ENCODE measurements at regions not wholly inside any gene's neighbourhood (a gene's known extent, or its start where the extent isn't known, plus 50 kb on each side); places are given as distances from the start of the nearest gene placed in this dataset.

DNA sequence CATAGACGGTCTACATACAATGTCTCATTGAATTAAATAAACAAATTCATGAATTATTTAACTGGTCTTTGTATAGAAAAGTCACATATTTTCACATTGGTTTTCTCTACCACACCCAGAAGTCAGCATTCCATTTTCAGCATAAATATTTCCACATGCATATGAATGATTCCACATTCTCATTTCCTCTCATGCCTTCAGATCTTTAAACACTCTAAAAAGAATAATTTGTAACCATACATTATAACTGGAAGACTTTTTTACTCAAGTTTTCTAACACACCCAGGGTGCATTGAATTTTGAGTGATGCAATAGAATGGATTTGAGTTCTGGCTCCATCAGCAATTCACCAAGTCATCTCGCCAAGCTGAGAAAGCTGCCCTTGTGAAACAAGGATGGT is 501.8 kb upstream of the TENM4 start:
- TF ChIP-seq RAD21 (IDR thresholded peaks at IDR 0.05; ENCODE audit: low read depth) (no peak), TAF1 (IDR thresholded peaks at IDR 0.05; ENCODE audit: low read depth) (no peak), YY1 (IDR thresholded peaks at IDR 0.05; ENCODE audit: low read depth) (no peak), EP300 (IDR thresholded peaks at IDR 0.05; ENCODE audit: borderline replicate concordance) (no peak), FOXM1 (IDR thresholded peaks at IDR 0.05; ENCODE audit: borderline replicate concordance, low read depth) (no peak), CREB1 (IDR thresholded peaks at IDR 0.05; ENCODE audit: low read depth) (no peak), EGR1 (IDR thresholded peaks at IDR 0.05) (no peak), NFIC (IDR thresholded peaks at IDR 0.05) (no peak), TCF12 (IDR thresholded peaks at IDR 0.05; ENCODE audit: low read depth) (no peak), TEAD4 (IDR thresholded peaks at IDR 0.05) (no peak), ZBTB7A (IDR thresholded peaks at IDR 0.05; ENCODE audit: low read depth) (no peak)
- TF ChIP-seq, protein P1, sequence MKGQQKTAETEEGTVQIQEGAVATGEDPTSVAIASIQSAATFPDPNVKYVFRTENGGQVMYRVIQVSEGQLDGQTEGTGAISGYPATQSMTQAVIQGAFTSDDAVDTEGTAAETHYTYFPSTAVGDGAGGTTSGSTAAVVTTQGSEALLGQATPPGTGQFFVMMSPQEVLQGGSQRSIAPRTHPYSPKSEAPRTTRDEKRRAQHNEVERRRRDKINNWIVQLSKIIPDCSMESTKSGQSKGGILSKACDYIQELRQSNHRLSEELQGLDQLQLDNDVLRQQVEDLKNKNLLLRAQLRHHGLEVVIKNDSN (IDR thresholded peaks at IDR 0.05): no peak
- TF ChIP-seq, protein P2, sequence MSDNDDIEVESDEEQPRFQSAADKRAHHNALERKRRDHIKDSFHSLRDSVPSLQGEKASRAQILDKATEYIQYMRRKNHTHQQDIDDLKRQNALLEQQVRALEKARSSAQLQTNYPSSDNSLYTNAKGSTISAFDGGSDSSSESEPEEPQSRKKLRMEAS (IDR thresholded peaks at IDR 0.05): no peak
- TF ChIP-seq, protein P3, sequence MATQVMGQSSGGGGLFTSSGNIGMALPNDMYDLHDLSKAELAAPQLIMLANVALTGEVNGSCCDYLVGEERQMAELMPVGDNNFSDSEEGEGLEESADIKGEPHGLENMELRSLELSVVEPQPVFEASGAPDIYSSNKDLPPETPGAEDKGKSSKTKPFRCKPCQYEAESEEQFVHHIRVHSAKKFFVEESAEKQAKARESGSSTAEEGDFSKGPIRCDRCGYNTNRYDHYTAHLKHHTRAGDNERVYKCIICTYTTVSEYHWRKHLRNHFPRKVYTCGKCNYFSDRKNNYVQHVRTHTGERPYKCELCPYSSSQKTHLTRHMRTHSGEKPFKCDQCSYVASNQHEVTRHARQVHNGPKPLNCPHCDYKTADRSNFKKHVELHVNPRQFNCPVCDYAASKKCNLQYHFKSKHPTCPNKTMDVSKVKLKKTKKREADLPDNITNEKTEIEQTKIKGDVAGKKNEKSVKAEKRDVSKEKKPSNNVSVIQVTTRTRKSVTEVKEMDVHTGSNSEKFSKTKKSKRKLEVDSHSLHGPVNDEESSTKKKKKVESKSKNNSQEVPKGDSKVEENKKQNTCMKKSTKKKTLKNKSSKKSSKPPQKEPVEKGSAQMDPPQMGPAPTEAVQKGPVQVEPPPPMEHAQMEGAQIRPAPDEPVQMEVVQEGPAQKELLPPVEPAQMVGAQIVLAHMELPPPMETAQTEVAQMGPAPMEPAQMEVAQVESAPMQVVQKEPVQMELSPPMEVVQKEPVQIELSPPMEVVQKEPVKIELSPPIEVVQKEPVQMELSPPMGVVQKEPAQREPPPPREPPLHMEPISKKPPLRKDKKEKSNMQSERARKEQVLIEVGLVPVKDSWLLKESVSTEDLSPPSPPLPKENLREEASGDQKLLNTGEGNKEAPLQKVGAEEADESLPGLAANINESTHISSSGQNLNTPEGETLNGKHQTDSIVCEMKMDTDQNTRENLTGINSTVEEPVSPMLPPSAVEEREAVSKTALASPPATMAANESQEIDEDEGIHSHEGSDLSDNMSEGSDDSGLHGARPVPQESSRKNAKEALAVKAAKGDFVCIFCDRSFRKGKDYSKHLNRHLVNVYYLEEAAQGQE (IDR thresholded peaks at IDR 0.05; ENCODE audit: low read depth): no peak

Measured in Ishikawa (cell line).